ENCODE measurements at regions not wholly inside any gene's neighbourhood (a gene's known extent, or its start where the extent isn't known, plus 50 kb on each side); places are given as distances from the start of the nearest gene placed in this dataset.

DNA sequence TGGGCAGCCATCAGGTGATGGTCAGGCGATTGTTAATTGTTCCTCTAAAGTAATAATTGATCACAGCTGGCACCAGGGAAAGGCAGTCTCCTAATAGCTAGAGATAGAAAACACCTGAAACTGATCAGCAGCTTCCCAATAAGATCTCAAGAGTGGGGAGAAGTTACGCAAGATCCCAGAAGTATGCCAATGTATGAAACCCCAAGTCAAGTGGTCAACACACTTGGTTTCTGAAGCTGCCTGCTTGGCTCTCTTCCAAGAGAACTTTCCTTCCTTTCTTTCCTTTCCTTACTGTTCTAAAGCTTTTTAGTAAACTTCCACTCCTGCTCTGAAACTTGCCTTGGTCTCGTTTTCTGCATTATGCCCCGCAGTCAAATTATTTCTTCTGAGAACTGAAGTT lies 201.6 kb upstream of the SKOR2 start:
- TF ChIP-seq EZH2phosphoT487 (IDR thresholded peaks at IDR 0.05; ENCODE audit: low read length) = no peak
- TF ChIP-seq CTCF (IDR thresholded peaks at IDR 0.05; ENCODE audit: low read length) = no peak
- TF ChIP-seq EZH2 (optimal IDR thresholded peaks at IDR 0.05; ENCODE audit: low read depth, low read length) = no peak

All from MM.1S (cell line).